ENCODE measurements at regions not wholly inside any gene's neighbourhood (a gene's known extent, or its start where the extent isn't known, plus 50 kb on each side); places are given as distances from the start of the nearest gene placed in this dataset.
"Not testable (repeated sequence)": the region's sequence is repeated elsewhere in the genome, so short reads cannot be mapped to it uniquely, and the experiment has no call there.

DNA sequence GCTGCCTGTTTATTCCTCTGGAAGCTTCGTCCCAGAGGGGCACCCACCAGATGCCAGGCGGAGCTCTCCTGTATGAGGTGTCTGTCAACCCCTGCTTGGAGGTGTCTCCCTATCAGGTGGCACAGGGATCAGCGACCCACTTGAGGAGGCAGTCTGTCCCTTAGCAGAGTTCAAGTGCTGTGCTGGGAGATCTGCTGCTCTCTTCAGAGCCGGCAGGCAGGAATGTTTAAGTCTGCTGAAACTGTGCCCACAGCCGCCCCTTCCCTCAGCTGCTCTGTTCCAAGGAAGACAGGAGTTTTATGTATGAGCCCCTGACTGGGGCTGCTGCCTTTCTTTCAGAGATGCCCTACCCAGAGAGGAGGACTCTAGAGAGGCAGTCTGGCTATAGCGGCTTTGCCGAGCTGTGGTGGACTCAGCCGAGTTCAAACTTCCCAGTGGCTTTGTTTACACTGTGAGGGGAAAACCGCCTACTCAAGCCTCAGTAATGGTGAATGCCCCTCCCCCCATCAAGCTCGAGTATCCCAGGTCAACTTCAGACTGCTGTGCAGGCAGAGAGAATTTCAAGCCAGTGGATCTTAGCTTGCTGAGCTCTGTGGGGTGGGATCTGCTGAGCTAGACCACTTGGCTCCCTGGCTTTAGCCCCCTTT lies 279.8 kb downstream of the TTC8 start:
- H3K4me3 Mint-ChIP-seq, H3K27ac Mint-ChIP-seq, H3K9me3 Mint-ChIP-seq, H3K36me3 Mint-ChIP-seq, H3K27me3 Mint-ChIP-seq, H3K4me1 Mint-ChIP-seq: not testable (repeated sequence)

DNA sequence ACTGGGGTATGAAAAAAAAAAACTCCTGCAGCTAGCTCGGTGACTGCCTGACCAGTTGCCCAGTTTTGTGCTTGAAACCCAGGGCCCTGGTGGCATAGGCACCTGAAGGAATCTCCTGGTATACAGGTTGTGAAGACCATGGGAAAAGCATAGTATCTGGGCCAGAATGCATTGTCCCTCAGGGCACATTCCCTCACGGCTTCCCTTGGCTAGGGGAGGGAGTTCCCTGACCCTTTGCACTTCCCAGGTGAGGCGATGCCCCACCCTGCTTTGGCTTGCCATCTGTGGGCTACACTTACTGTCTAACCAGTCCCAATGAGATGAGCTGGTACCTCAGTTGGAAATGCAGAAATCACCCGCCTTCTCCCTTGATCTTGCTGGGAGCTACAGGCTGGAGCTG lies 280.4 kb downstream of the TTC8 start:
- H3K9me3 Mint-ChIP-seq, H3K4me3 Mint-ChIP-seq, H3K27ac Mint-ChIP-seq, H3K27me3 Mint-ChIP-seq, H3K4me1 Mint-ChIP-seq, H3K36me3 Mint-ChIP-seq: not testable (repeated sequence)

Measured in activated naive CD4-positive, alpha-beta T cell treated with anti-CD3 and anti-CD28 coated beads, Interleukin-2, amount 50 U/mL, for 24 hours (primary cell).